B cell (primary cell): ENCODE measurements at regions not wholly inside any gene's neighbourhood (a gene's known extent, or its start where the extent isn't known, plus 50 kb on each side); places are given as distances from the start of the nearest gene placed in this dataset.

Source experiments
- ATAC-seq: fragments of 200-7000 bp; cut with Tn5 transposase; one replicate; pipeline ENCODE4 v1.10.0; 2021; ENCODE audit warnings: low read depth, mild to moderate bottlenecking, moderate number of reproducible peaks, moderate library complexity
- CTCF ChIA-PET: fragments of 350-600 bp; sonication (Branson Sonifier 250); formaldehyde crosslinking; loops from one replicate; lab custom pipeline; 2021; ENCODE audit warnings: antibody characterized with exemption, inconsistent platforms; lab: Charles Lee
- POLR2A ChIA-PET: fragments of 350-600 bp; sonication (Branson Sonifier 250); formaldehyde crosslinking; loops from one replicate; lab custom pipeline; 2021; ENCODE audit warnings: antibody characterized with exemption; lab: Charles Lee
- DNase-seq: peaks from one replicate; pipeline ENCODE4 v3.0.0; 2013
- H2AFZ ChIP-seq: 2 replicates; pipeline ENCODE4 v1.6.1; 2012; ENCODE audit warnings: mild to moderate bottlenecking, low read depth, low read length; ENCODE audit not compliant: insufficient read depth, poor library complexity, severe bottlenecking
- H3K27ac ChIP-seq, 2 donors: 1 replicate in 1 of 2; 2 replicates in 1 of 2; pipeline ENCODE4 v1.5.1; 2012 to 2013; ENCODE audit warnings: low read length in 2 of 2, mild to moderate bottlenecking in 2 of 2, moderate library complexity in 1 of 2
- H3K27me3 ChIP-seq, 4 experiments: fragments of 200-600 bp in 1 of 4; sonication (generic) in 1 of 4; replicated peaks in 1 of 4; 1 replicate in 2 of 4; 2 replicates in 2 of 4; pipeline versions ENCODE4 v1.6.1 to v1.7.0; 2013 to 2016; ENCODE audit warnings: low read length in 3 of 4, mild to moderate bottlenecking in 2 of 4, mixed read lengths in 1 of 4, moderate library complexity in 1 of 4; ENCODE audit not compliant: insufficient read depth in 4 of 4, control insufficient read depth in 3 of 4; ENCODE audit errors: control extremely low read depth in 1 of 4
- H3K36me3 ChIP-seq, 2 experiments: replicated peaks in 1 of 2; 1 replicate in 1 of 2; 2 replicates in 1 of 2; pipeline versions ENCODE4 v1.6.1 to v1.7.1; 2013; ENCODE audit warnings: low read length in 1 of 2; ENCODE audit not compliant: insufficient read depth in 2 of 2, control insufficient read depth in 1 of 2; ENCODE audit errors: control extremely low read depth in 1 of 2, extremely low read depth in 1 of 2
- H3K4me1 ChIP-seq, 2 donors: fragments of 200-600 bp in 1 of 2; sonication (generic) in 1 of 2; 1 replicate in 1 of 2; 2 replicates in 1 of 2; pipeline versions ENCODE4 v1.5.1 to v1.6.1; 2013 to 2017; ENCODE audit warnings: low read length in 2 of 2; ENCODE audit not compliant: control insufficient read depth in 2 of 2, insufficient read depth in 2 of 2
- H3K4me2 ChIP-seq: replicated peaks from 2 replicates; pipeline ENCODE3; 2012; ENCODE audit warnings: mild to moderate bottlenecking, low read depth, low read length; ENCODE audit not compliant: poor library complexity, severe bottlenecking
- H3K4me3 ChIP-seq, 5 experiments: fragments of 200-600 bp in 1 of 5; sonication (generic) in 1 of 5; 1 replicate in 3 of 5; 2 replicates in 2 of 5; pipeline versions ENCODE4 v1.5.1 to v1.7.0; 2011 to 2016; ENCODE audit warnings: low read length in 4 of 5, mild to moderate bottlenecking in 4 of 5, low read depth in 2 of 5, control low read depth in 1 of 5, moderate library complexity in 1 of 5; ENCODE audit not compliant: insufficient read depth in 1 of 5; ENCODE audit errors: control extremely low read depth in 1 of 5, extremely low read depth in 1 of 5
- H3K79me2 ChIP-seq: fragments of 200-600 bp; sonication (generic); one replicate; pipeline ENCODE4 v1.6.0; 2016; ENCODE audit warnings: low read length; ENCODE audit not compliant: control insufficient read depth, insufficient read depth
- H3K9ac ChIP-seq: fragments of 200-600 bp; sonication (generic); 2 replicates; pipeline ENCODE4 v1.6.1; 2017; ENCODE audit warnings: mild to moderate bottlenecking, low read length, moderate library complexity
- H3K9me3 ChIP-seq, 3 donors: one replicate each; pipeline versions ENCODE4 v1.6.1 to v1.7.1; 2013; ENCODE audit warnings: low read length in 2 of 3; ENCODE audit not compliant: control insufficient read depth in 2 of 3, insufficient read depth in 1 of 3; ENCODE audit errors: control extremely low read depth in 1 of 3
- H4K20me1 ChIP-seq: 2 replicates; pipeline ENCODE4 v1.6.0; 2012; ENCODE audit warnings: mild to moderate bottlenecking, low read length; ENCODE audit not compliant: insufficient read depth, control insufficient read depth, poor library complexity, severe bottlenecking
- H3K27ac Mint-ChIP-seq: one replicate; pipeline ENCODE4 v1.8.0; 2021; ENCODE audit warnings: mixed read lengths
- H3K27me3 Mint-ChIP-seq: one replicate; pipeline ENCODE4 v1.8.0; 2021; ENCODE audit warnings: mixed read lengths
- H3K4me1 Mint-ChIP-seq: one replicate; pipeline ENCODE4 v1.8.0; 2021; ENCODE audit warnings: mixed read lengths
- H3K4me3 Mint-ChIP-seq: one replicate; pipeline ENCODE4 v1.8.0; 2021; ENCODE audit warnings: mixed read lengths
- H3K9me3 Mint-ChIP-seq: one replicate; pipeline ENCODE4 v1.8.0; 2022; ENCODE audit warnings: mixed read lengths; ENCODE audit not compliant: insufficient read depth
- EZH2 ChIP-seq: IDR thresholded peaks from 2 replicates; pipeline ENCODE4 v1.6.1; 2012; ENCODE audit warnings: borderline replicate concordance, low read depth, mild to moderate bottlenecking, moderate library complexity, low read length; ENCODE audit not compliant: insufficient read depth, poor library complexity, severe bottlenecking
- WGBS: methylation state at CpG from one replicate; pipeline ENCODE4 v1.1.5; 2013; ENCODE audit warnings: missing lambda C conversion rate; ENCODE audit not compliant: insufficient coverage; 5-methylcytosine and 5-hydroxymethylcytosine counted together
- intact Hi-C: fragments of 100-400 bp; cut with micrococcal nuclease; formaldehyde crosslinking; loops from one replicate; pipeline ENCODE4 v1.10.0; 2022
- TF ChIP-seq, protein P1 (sequence below): fragments of 200-600 bp; IDR thresholded peaks from one replicate; pipeline ENCODE4 v1.8.0; 2022; ENCODE audit warnings: antibody characterized with exemption, mild to moderate bottlenecking

DNA sequence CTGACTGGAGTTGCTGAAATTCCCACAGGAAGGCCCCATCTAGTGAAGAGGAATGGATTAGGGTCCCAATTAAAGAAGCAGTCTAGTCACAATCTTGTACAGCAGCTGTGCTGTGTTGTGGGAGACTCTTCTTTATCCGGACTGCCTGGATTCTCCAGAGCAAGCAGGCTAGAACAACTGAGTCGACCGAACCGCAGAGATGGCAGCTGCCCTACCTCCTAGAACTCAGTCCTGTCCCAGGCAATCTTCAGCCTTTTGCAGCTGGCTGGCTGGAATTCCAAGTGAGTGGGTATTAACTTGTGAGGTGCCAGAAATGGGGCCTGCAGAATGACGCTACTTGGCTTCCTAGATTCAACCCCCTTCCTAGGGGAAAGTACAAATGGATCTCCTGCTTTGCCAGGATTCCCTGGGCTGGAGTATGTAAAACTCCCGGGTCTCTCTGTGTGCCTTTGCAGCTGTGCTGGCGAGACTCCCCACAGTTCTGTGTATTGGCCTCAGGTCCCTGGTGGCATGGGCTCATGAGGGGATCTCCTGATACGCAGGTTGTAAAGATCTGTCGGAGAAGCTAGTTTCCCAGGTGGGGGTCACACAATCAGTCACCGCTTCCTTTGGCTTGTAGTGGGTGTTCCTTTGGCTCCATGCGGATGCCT lies 1952.6 kb upstream of the LRRTM1 start:
- DNase-seq = no peak
- H3K4me1 ChIP-seq = no peaks in the 10 kb centered on the region
- no peak overlapping the region for H3K4me2 ChIP-seq
- no peaks in the 10 kb centered on the region for H4K20me1 ChIP-seq
- no peak overlapping the region for H3K4me3 Mint-ChIP-seq
- ChIA-PET CTCF (no interaction called here), POLR2A (no interaction called here)
- no peaks in the 10 kb centered on the region for H3K4me1 Mint-ChIP-seq
- no peaks in the 10 kb centered on the region for H3K27me3 ChIP-seq
- TF ChIP-seq, protein P1, sequence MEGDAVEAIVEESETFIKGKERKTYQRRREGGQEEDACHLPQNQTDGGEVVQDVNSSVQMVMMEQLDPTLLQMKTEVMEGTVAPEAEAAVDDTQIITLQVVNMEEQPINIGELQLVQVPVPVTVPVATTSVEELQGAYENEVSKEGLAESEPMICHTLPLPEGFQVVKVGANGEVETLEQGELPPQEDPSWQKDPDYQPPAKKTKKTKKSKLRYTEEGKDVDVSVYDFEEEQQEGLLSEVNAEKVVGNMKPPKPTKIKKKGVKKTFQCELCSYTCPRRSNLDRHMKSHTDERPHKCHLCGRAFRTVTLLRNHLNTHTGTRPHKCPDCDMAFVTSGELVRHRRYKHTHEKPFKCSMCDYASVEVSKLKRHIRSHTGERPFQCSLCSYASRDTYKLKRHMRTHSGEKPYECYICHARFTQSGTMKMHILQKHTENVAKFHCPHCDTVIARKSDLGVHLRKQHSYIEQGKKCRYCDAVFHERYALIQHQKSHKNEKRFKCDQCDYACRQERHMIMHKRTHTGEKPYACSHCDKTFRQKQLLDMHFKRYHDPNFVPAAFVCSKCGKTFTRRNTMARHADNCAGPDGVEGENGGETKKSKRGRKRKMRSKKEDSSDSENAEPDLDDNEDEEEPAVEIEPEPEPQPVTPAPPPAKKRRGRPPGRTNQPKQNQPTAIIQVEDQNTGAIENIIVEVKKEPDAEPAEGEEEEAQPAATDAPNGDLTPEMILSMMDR = no peak
- TF ChIP-seq EZH2 = no peak
- ATAC-seq = no peak
- H3K9ac ChIP-seq = no peak overlapping the region
- no peak overlapping the region for H3K4me3 ChIP-seq
- no peak overlapping the region for H2AFZ ChIP-seq
- 100% methylated on average over 7 of the region's 11 CpGs for WGBS
- H3K79me2 ChIP-seq = no peaks in the 10 kb centered on the region
- H3K36me3 ChIP-seq = no peaks in the 10 kb centered on the region
- H3K27me3 Mint-ChIP-seq = no peaks in the 10 kb centered on the region
- peaks cover 0 to 18% (median 0%) of the 10 kb centered on the region in 3 donors for H3K9me3 ChIP-seq
- intact Hi-C loops = no loop called here
- H3K27ac ChIP-seq = no peak overlapping the region
- no peak overlapping the region for H3K27ac Mint-ChIP-seq
- H3K9me3 Mint-ChIP-seq = peaks cover 6% of the 10 kb centered on the region

DNA sequence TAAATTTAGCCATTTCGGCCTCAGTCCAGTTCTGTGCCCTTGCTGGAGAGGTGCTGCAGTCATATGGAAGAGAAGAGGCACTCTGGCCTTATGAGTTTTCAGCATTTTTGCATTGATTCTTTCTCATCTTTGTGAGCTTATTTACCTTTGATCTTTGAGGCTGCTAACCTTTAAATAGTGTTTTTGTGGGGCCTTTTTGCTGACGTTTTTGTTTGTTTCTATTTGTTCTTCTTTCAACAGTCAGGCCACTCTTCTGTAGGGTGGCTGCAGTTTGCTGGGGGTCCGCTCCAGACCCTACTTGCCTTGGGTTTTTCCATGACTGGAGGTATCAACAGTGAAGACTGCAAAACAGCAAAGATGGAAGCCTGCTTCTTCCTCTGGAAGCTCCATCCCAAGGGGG lies 1951.7 kb upstream of the LRRTM1 start:
- Histone ChIP-seq H3K4me1 (no peaks in the 10 kb centered on the region), H3K27ac (no peak overlapping the region), H2AFZ (no peak overlapping the region), H3K4me3 (no peak overlapping the region), H3K4me2 (no peak overlapping the region), H4K20me1 (no peaks in the 10 kb centered on the region), H3K9ac (no peak overlapping the region), H3K36me3 (no peaks in the 10 kb centered on the region), H3K9me3 (peaks cover 0 to 18% (median 2%) of the 10 kb centered on the region in 3 donors), H3K27me3 (no peaks in the 10 kb centered on the region), H3K79me2 (no peaks in the 10 kb centered on the region)
- TF ChIP-seq, protein P1 = no peak
- TF ChIP-seq EZH2 = no peak
- intact Hi-C loops = no loop called here
- ATAC-seq = no peak
- no peaks in the 10 kb centered on the region for H3K4me1 Mint-ChIP-seq
- H3K4me3 Mint-ChIP-seq = no peak overlapping the region
- H3K9me3 Mint-ChIP-seq = peaks cover 7% of the 10 kb centered on the region
- DNase-seq = no peak
- no peaks in the 10 kb centered on the region for H3K27me3 Mint-ChIP-seq
- ChIA-PET POLR2A (no interaction called here), CTCF (no interaction called here)
- H3K27ac Mint-ChIP-seq = no peak overlapping the region
- WGBS = 75% methylated on average over 1 of the region's 3 CpGs
